ENCODE measurements at regions not wholly inside any gene's neighbourhood (a gene's known extent, or its start where the extent isn't known, plus 50 kb on each side); places are given as distances from the start of the nearest gene placed in this dataset.

DNA sequence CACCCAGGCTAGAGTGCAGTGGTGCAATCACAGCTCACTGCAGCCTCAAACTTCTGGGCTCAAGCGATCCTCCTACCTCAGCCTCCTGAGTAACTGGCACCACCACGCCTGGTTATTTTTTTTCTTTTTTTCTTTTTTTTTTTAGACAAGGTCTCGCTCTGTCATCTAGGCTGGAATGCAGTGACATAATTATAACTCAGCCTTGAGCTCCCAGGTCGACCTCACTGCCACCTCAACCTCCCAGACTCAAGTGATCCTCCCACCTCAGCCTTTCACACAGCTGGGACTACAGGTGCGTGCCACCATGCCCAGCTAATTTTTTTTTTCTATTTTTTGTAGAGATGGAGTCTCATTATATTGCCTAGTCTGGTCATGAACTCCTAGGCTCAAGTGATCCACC is 66.9 kb upstream of the ECE1 start (continued):
- no peak for TF ChIP-seq ZNF416 (CRISPR knock-in tag; IDR thresholded peaks at IDR 0.05)

DNA sequence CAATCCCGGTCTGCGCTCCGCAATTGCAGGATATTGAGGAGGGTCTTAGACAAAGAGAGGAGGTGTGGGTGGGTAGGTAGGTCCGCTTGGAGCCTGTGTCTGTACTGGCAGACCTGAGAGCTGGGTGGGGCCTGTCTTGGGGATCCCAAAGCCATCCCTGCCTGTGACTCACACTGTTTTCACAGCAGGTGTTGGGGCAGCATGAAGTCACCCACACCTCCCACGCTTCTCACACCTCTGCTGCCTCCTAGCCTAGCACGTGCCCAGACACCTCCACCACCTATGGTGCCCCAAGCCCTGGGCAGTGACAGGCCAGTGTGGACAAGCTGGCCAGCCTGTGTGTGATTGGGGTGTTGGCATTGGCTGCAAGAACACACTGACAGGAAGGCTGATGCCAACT is 65.7 kb upstream of the ECE1 start:
- CTCF ChIA-PET = interaction anchor here (1.0 to 3.2 kb wide), 3 partner anchors 86 to 138 kb away, joined by 4 to 17 read pairs (median 4); no protein-coding TSS in a partner anchor
- no peaks in the 10 kb centered on the region; the same call in 1 of the 2 replicates for H3K27me3 Mint-ChIP-seq (ENCODE audit: low read depth)
- DNase-seq (ENCODE audit: low spot score) (no peak), ATAC-seq (no peak)
- TF ChIP-seq, protein P1, sequence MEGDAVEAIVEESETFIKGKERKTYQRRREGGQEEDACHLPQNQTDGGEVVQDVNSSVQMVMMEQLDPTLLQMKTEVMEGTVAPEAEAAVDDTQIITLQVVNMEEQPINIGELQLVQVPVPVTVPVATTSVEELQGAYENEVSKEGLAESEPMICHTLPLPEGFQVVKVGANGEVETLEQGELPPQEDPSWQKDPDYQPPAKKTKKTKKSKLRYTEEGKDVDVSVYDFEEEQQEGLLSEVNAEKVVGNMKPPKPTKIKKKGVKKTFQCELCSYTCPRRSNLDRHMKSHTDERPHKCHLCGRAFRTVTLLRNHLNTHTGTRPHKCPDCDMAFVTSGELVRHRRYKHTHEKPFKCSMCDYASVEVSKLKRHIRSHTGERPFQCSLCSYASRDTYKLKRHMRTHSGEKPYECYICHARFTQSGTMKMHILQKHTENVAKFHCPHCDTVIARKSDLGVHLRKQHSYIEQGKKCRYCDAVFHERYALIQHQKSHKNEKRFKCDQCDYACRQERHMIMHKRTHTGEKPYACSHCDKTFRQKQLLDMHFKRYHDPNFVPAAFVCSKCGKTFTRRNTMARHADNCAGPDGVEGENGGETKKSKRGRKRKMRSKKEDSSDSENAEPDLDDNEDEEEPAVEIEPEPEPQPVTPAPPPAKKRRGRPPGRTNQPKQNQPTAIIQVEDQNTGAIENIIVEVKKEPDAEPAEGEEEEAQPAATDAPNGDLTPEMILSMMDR (IDR thresholded peaks at IDR 0.05) = no peak
- TF ChIP-seq, protein P2, sequence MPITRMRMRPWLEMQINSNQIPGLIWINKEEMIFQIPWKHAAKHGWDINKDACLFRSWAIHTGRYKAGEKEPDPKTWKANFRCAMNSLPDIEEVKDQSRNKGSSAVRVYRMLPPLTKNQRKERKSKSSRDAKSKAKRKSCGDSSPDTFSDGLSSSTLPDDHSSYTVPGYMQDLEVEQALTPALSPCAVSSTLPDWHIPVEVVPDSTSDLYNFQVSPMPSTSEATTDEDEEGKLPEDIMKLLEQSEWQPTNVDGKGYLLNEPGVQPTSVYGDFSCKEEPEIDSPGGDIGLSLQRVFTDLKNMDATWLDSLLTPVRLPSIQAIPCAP (CRISPR knock-in tag; IDR thresholded peaks at IDR 0.05) = no peak
- TF ChIP-seq, protein P3, sequence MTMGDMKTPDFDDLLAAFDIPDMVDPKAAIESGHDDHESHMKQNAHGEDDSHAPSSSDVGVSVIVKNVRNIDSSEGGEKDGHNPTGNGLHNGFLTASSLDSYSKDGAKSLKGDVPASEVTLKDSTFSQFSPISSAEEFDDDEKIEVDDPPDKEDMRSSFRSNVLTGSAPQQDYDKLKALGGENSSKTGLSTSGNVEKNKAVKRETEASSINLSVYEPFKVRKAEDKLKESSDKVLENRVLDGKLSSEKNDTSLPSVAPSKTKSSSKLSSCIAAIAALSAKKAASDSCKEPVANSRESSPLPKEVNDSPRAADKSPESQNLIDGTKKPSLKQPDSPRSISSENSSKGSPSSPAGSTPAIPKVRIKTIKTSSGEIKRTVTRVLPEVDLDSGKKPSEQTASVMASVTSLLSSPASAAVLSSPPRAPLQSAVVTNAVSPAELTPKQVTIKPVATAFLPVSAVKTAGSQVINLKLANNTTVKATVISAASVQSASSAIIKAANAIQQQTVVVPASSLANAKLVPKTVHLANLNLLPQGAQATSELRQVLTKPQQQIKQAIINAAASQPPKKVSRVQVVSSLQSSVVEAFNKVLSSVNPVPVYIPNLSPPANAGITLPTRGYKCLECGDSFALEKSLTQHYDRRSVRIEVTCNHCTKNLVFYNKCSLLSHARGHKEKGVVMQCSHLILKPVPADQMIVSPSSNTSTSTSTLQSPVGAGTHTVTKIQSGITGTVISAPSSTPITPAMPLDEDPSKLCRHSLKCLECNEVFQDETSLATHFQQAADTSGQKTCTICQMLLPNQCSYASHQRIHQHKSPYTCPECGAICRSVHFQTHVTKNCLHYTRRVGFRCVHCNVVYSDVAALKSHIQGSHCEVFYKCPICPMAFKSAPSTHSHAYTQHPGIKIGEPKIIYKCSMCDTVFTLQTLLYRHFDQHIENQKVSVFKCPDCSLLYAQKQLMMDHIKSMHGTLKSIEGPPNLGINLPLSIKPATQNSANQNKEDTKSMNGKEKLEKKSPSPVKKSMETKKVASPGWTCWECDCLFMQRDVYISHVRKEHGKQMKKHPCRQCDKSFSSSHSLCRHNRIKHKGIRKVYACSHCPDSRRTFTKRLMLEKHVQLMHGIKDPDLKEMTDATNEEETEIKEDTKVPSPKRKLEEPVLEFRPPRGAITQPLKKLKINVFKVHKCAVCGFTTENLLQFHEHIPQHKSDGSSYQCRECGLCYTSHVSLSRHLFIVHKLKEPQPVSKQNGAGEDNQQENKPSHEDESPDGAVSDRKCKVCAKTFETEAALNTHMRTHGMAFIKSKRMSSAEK (CRISPR knock-in tag; IDR thresholded peaks at IDR 0.05; ENCODE audit: borderline replicate concordance) = no peak
- TF ChIP-seq FOXK1 (CRISPR knock-in tag; IDR thresholded peaks at IDR 0.05) (no peak), ZNF317 (CRISPR knock-in tag; IDR thresholded peaks at IDR 0.05; ENCODE audit: borderline replicate concordance, low read depth) (no peak), TCF7 (CRISPR knock-in tag; IDR thresholded peaks at IDR 0.05; ENCODE audit: low read depth) (no peak), TEAD1 (CRISPR knock-in tag; IDR thresholded peaks at IDR 0.05) (no peak)
- TF ChIP-seq, protein P4, sequence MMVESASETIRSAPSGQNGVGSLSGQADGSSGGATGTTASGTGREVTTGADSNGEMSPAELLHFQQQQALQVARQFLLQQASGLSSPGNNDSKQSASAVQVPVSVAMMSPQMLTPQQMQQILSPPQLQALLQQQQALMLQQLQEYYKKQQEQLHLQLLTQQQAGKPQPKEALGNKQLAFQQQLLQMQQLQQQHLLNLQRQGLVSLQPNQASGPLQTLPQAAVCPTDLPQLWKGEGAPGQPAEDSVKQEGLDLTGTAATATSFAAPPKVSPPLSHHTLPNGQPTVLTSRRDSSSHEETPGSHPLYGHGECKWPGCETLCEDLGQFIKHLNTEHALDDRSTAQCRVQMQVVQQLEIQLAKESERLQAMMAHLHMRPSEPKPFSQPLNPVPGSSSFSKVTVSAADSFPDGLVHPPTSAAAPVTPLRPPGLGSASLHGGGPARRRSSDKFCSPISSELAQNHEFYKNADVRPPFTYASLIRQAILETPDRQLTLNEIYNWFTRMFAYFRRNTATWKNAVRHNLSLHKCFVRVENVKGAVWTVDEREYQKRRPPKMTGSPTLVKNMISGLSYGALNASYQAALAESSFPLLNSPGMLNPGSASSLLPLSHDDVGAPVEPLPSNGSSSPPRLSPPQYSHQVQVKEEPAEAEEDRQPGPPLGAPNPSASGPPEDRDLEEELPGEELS (CRISPR knock-in tag; IDR thresholded peaks at IDR 0.05) = no peak
- TF ChIP-seq, protein P5, sequence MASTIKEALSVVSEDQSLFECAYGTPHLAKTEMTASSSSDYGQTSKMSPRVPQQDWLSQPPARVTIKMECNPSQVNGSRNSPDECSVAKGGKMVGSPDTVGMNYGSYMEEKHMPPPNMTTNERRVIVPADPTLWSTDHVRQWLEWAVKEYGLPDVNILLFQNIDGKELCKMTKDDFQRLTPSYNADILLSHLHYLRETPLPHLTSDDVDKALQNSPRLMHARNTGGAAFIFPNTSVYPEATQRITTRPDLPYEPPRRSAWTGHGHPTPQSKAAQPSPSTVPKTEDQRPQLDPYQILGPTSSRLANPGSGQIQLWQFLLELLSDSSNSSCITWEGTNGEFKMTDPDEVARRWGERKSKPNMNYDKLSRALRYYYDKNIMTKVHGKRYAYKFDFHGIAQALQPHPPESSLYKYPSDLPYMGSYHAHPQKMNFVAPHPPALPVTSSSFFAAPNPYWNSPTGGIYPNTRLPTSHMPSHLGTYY (CRISPR knock-in tag; IDR thresholded peaks at IDR 0.05) = no peak
- TF ChIP-seq, protein P6, sequence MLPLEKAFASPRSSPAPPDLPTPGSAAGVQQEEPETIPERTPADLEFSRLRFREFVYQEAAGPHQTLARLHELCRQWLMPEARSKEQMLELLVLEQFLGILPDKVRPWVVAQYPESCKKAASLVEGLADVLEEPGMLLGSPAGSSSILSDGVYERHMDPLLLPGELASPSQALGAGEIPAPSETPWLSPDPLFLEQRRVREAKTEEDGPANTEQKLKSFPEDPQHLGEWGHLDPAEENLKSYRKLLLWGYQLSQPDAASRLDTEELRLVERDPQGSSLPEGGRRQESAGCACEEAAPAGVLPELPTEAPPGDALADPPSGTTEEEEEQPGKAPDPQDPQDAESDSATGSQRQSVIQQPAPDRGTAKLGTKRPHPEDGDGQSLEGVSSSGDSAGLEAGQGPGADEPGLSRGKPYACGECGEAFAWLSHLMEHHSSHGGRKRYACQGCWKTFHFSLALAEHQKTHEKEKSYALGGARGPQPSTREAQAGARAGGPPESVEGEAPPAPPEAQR (CRISPR knock-in tag; IDR thresholded peaks at IDR 0.05) = no peak
- TF ChIP-seq, protein P7, sequence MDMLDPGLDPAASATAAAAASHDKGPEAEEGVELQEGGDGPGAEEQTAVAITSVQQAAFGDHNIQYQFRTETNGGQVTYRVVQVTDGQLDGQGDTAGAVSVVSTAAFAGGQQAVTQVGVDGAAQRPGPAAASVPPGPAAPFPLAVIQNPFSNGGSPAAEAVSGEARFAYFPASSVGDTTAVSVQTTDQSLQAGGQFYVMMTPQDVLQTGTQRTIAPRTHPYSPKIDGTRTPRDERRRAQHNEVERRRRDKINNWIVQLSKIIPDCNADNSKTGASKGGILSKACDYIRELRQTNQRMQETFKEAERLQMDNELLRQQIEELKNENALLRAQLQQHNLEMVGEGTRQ (CRISPR knock-in tag; IDR thresholded peaks at IDR 0.05) = no peak
- H3K27ac Mint-ChIP-seq = no peak overlapping the region; the same call in 1 of the 2 replicates
- POLR2A ChIA-PET = no interaction called here
- H3K9me3 Mint-ChIP-seq = no peaks in the 10 kb centered on the region
- no peak overlapping the region for H3K4me3 Mint-ChIP-seq
- H3K36me3 Mint-ChIP-seq = no peaks in the 10 kb centered on the region
- no peaks in the 10 kb centered on the region for H3K4me1 Mint-ChIP-seq

Data from WTC11 (cell line).